HG02870 (cell line): ENCODE measurements at regions not wholly inside any gene's neighbourhood (a gene's known extent, or its start where the extent isn't known, plus 50 kb on each side); places are given as distances from the start of the nearest gene placed in this dataset.

Experiments used
- ATAC-seq: cut with Tn5 transposase; IDR thresholded peaks from one replicate; pipeline ENCODE4 v1.9.1; 2021; ENCODE audit warnings: mild to moderate bottlenecking, moderate library complexity; ENCODE audit not compliant: unreplicated experiment

DNA sequence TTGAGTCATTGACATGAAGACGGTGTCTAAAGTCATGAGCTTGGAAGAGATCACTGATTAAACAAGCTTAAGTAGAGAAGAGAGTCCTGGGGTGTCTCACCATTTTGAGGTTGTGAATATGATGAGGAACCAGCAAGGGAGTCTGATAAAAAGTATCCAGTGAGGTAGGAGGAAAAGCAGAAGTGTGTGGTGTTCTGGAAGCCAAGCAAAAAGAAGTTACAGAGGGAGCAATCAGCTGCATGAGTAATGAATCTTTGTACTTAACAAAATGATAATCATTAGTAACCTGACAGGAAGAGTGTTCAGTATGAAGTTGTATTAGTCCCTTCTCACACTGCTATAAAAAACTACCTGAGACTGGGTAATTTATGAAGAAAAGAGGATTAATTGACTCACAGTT is 131.3 kb downstream of the C11orf87 start:
- ATAC-seq = no peak

- ATAC-seq = no peak
Observed at GRCh38 chr11:109554951-109555350, 133.0 kb downstream of the C11orf87 start.

- no peak for ATAC-seq
Observed at GRCh38 chr11:109564241-109564640, 142.3 kb downstream of the C11orf87 start.

DNA sequence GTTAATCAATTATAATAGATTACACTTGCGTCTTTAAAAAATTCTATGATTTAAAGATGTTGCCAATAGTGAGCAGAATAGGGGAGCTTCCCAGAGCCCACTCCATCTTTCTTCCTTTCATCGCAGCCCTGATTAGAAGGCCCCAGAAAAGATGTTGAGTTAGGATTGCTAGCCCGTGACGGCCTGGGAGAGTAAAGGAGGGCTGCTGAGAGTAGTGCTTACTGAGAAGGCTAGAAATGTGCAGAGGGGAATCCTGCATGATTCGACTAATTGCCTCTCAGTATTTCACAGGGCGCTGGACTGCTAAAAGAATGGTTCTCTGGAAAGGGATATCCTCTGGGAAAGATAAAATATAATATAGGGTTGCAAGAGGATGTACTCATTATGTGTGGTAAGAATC is 160.5 kb downstream of the C11orf87 start:
- no peak for ATAC-seq

DNA sequence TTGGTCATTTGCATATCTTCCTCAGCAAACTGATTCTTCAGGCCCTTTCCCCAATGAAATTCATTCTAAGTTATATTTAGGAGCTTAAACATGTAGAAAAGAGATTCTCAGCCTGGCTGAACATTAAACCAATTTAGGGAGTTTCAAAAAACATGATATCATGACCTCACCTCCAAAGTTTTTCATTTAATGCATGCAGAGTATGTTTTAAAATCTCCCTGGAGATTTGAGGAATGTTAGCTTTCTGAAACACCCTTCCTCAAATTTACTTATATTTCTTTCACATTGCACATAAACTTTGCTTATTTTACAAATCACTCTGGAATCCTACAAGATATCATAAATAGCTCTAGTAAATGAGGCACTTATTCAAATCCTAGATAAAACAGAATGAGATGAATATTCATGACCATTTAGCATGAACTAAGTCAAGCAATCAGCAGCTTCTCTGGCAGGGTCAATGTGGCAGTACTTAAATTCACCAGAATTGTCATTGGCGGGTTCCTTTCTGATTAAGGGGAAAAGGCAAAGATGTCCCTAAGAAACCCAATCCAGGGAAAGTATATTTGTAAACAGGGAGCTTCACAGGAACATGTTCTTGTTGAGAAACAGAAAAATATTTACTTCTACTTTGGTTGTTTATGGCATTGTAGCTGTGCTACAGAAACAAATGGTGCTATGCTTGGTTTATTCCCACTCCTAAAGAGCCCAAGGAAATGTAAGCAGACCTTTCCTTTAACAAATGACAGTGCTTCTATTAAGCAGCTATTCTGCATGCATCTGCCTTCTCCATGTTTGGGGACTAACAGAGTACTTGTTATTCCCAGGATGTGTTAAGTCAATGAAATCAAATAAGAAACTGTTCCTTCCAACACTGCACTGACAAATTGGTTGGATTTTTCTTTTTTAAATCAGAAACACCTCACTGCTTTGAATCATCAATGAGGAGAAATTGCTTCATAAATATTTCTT is 162.3 kb downstream of the C11orf87 start:
- no peak for ATAC-seq

DNA sequence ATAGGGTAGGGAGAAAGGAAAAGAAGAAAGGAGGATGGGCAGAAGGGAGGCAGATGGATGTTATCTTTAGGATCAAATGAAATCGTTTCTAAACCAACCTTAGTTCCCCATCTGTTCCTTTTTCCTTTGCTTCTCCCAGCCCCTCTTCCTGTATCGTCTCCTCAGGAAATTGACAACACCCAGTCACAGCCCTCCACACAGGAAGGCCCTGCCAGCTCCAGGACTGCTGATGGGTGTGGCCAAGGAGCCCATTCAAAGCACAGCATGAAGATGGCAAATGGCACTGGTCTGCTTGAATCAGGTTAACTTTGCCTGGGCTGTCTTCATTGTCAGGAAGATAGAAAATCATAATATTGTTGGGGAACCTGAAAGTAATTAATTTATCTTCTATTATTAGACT is 164.8 kb downstream of the C11orf87 start:
- ATAC-seq = no peak

DNA sequence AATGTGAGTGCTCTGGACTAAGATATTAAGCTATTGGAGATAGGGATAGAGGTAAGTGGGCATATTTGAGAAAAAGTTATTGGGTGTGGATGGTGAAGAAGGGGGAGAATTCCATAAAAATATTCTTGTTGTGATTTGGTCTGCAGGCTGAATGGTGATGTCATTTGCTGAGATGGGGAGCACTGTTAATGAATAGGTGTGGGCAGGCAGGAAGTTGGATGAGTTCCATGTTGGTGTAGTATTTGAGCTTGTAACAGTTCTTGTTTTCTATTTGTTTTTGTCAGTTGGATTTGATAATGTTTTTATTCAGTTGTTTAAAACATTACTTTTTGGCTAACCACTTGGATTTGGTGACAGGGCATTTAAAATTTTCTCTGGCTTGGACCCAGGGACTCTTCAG is 168.8 kb downstream of the C11orf87 start:
- ATAC-seq = no peak

GRCh38 chr11:109597336-109597735 is 175.3 kb downstream of the C11orf87 start:
- no peak for ATAC-seq

DNA sequence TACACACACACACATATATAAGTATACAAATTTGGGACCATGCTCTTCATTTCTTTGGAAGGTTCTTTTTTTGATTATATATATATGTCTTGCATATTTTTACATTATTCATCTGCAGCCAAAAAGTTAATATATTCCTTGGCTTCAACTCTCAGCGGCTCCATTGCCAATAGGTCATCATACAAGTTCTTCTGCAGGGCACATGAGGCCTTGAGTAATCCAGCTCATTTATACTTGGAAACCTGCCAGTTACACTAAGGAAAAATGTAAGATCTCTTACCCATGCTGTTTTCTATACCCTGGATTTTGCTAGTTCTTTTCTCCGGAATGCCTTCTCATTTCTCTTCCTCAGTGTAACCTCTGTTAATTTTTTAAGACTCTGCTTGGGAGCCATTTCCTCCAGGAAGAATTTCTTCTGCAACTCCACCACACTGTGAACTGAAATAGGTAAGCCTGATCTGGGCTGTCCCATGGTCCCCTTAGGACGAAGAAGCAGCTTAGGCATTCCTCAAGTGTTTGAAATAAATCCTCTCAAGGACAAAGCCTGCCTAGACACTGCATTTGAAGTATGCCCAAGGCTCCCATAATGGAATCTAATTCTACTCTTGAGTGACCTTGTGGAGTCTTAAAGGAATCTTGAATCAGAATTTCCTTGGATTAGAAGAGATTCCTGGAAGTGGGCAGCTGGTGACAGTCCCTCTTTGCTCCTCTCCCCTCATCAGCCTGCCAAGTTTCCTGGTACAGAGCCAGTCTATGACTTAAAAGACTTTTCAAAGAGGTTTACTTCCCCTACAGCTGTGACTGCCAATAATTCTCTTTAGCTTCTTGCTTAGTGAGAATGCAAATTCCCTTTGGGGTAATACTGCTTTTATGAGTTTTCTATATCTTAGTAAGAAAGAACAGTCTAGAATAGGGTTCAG is 182.8 kb downstream of the C11orf87 start:
- no peak for ATAC-seq

DNA sequence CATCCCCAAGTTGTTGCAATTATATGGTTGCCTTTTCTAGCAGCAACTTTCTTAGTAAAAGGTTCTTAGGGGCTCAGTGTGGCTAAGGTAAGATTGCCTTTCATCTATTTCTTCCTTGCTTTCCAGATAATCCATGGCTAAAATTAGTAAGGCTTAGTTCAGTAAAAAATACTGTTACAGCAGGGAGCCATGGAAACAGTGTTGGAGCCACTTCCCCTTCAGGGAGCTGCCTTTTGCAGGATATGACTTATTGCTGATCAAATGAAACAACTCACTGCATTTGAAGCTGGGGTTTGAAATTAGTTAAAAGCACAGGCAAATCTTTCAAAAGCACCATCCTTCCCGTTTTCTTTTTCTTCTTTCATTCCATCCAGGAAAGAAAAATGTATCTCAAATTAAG is 184.3 kb downstream of the C11orf87 start:
- ATAC-seq = no peak

- no peak for ATAC-seq
Observed at GRCh38 chr11:109609454-109610185, 187.6 kb downstream of the C11orf87 start.

GRCh38 chr11:109612496-109612895 is 190.5 kb downstream of the C11orf87 start:
- no peak for ATAC-seq

- ATAC-seq = no peak
Observed at GRCh38 chr11:109619498-109619897, 197.5 kb downstream of the C11orf87 start.

DNA sequence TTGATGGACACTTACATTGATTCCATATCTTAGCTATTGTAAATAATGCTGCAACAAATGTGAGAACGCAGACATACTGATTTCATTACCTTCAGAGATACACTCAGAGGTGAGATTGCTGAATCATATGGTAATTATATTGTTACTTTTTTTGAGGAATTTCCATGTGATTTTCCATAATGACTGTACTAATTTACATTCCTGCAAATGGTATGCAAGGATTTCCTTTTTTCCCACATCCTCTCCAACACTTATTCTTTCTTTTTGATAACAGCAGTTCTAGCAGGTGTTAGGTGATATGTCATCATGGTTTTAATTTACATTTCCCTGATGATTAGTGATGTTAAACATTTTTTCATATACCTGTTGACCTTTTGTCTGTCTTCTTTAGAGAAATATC is 207.7 kb downstream of the C11orf87 start:
- ATAC-seq = no peak

DNA sequence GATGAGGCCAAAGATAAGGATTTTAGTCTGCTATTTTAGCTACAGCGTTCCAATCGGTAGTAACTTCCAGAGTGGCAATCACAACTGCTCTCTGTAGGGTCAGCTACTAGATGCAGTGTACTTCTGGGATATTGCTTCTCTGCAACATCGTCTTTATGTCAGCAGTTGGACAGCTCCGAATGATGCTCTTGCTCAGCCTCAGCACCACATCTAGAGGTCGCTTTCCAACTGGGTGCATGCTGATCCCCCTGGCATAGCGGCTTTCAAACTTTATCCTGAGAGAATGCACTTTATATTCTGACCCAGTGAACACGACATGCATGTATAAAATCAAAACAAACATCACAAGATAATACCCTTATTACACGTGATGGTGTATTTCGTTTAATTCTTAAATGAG is 219.6 kb downstream of the C11orf87 start:
- no peak for ATAC-seq

- no peak for ATAC-seq
Observed at GRCh38 chr11:109644152-109644551, 222.2 kb downstream of the C11orf87 start.

DNA sequence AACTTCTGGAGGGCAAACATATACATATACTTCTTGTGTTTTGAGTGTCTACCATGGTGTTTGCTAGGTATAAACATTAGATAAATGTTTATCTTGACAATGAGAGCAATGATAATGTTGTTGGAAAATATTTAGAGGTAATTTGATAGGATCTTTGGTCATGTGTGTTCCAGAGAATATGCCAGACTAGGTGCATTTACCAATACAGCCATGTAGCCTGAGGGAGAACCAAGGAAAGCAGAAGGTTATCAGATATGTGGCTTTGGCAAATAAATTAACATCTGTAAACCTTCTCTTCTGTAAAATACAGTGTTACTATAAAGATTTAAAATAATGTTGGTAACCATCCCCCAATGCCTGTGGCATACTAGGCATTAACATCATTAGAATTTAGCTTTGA is 226.8 kb downstream of the C11orf87 start:
- ATAC-seq = no peak

- no peak for ATAC-seq
Observed at GRCh38 chr11:109654091-109654490, 232.1 kb downstream of the C11orf87 start.

DNA sequence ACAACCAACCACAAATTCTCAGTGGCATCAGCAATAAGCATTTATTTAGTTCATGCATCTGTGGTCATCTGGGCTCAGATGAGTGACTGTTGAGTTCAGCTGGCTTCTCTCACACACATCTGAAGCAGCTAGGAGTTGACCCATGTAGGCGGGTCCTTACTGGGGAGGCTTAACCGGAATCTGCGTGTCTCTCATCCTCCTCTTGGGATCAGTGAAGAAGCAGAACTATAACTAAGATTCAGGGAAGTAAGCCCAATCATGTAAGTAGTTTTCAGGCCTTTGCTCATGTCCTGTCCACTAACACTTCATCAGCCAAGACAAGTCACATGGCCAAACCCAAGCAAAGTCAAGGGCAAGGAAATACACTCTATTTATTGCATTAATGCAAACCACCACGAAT is 236.2 kb downstream of the C11orf87 start:
- ATAC-seq = no peak

DNA sequence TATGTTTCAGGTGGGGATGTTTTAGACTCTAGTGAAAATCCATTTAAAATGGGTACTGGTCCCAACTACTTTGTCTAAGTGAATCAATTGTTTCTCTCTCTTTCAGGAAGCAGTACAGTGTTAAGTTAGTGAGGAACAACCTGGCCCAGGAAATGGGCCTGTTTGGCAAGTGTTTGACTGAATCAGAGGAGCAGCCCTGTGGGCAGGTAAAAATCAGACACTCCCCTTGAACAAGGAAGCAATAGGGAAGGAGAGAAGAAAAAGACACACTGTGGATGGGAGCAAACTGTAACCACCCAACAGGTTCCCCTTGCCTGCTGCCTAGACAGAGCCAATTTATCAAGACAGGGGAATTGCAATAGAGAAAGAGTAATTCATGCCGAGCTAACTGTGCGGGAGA is 245.7 kb downstream of the C11orf87 start:
- ATAC-seq = no peak
